Mesenchymal stem cell (in vitro differentiated cells and primary cell): ENCODE measurements at regions not wholly inside any gene's neighbourhood (a gene's known extent, or its start where the extent isn't known, plus 50 kb on each side); places are given as distances from the start of the nearest gene placed in this dataset.
A peak's percentile ranks its signal among the peaks of the same experiment; 100 is the strongest.

Source experiments
- DNase-seq: peaks from one replicate; pipeline ENCODE4 v3.0.0-alpha.2; 2013
- H2AFZ ChIP-seq: one replicate; pipeline ENCODE4 v1.6.1; 2013; ENCODE audit warnings: low read depth, mild to moderate bottlenecking, control low read depth, inconsistent platforms, low read length, moderate library complexity
- H2AK5ac ChIP-seq: 2 replicates; pipeline ENCODE4 v1.6.1; 2013; ENCODE audit warnings: low read length, moderate library complexity, mild to moderate bottlenecking, inconsistent platforms; ENCODE audit not compliant: severe bottlenecking
- H2BK120ac ChIP-seq: one replicate; pipeline ENCODE4 v1.6.1; 2013; ENCODE audit warnings: low read depth, mild to moderate bottlenecking, inconsistent platforms, low read length, moderate library complexity
- H2BK12ac ChIP-seq, 2 experiments: one replicate each; pipeline ENCODE4 v1.6.1; 2013; ENCODE audit warnings: inconsistent platforms in 2 of 2, low read length in 2 of 2, mild to moderate bottlenecking in 2 of 2, moderate library complexity in 2 of 2, control low read depth in 1 of 2
- H2BK15ac ChIP-seq: one replicate; pipeline ENCODE4 v1.6.1; 2013; ENCODE audit warnings: mild to moderate bottlenecking, low read depth, inconsistent platforms; ENCODE audit not compliant: poor library complexity, severe bottlenecking
- H2BK5ac ChIP-seq: 2 replicates; pipeline ENCODE4 v1.6.1; 2013; ENCODE audit warnings: low read depth, mild to moderate bottlenecking, low read length, control low read depth, inconsistent platforms; ENCODE audit not compliant: poor library complexity, severe bottlenecking
- H3K14ac ChIP-seq, 2 experiments: one replicate each; pipeline ENCODE4 v1.6.1; 2013; ENCODE audit warnings: inconsistent platforms in 2 of 2, low read length in 2 of 2, control low read depth in 1 of 2, mild to moderate bottlenecking in 1 of 2, moderate library complexity in 1 of 2
- H3K18ac ChIP-seq, 2 experiments: one replicate each; pipeline ENCODE4 v1.6.1; 2013; ENCODE audit warnings: inconsistent platforms in 2 of 2, low read length in 2 of 2, control low read depth in 1 of 2, low read depth in 1 of 2, mild to moderate bottlenecking in 1 of 2
- H3K23ac ChIP-seq, 2 experiments: one replicate each; pipeline ENCODE4 v1.6.1; 2013; ENCODE audit warnings: inconsistent platforms in 2 of 2, low read length in 2 of 2, mild to moderate bottlenecking in 2 of 2, moderate library complexity in 2 of 2, control low read depth in 1 of 2
- H3K27ac ChIP-seq: 2 replicates; pipeline ENCODE4 v1.5.1; 2013; ENCODE audit warnings: mild to moderate bottlenecking, moderate library complexity, low read length, control low read depth, inconsistent platforms; ENCODE audit not compliant: poor library complexity, severe bottlenecking
- H3K27me3 ChIP-seq, 2 experiments: 2 replicates each; pipeline versions ENCODE4 v1.6.1 to v1.7.0; 2013; ENCODE audit warnings: low read length in 2 of 2, mild to moderate bottlenecking in 2 of 2, moderate library complexity in 2 of 2, control low read depth in 1 of 2, inconsistent platforms in 1 of 2; ENCODE audit not compliant: control insufficient read depth in 1 of 2, insufficient read depth in 1 of 2
- H3K36me3 ChIP-seq, 2 experiments: 2 replicates each; pipeline versions ENCODE4 v1.6.1 to v1.7.0; 2013; ENCODE audit warnings: low read length in 2 of 2, control low read depth in 1 of 2, inconsistent platforms in 1 of 2, low read depth in 1 of 2, mild to moderate bottlenecking in 1 of 2; ENCODE audit not compliant: insufficient read depth in 2 of 2, control insufficient read depth in 1 of 2
- H3K4ac ChIP-seq, 2 experiments: one replicate each; pipeline ENCODE4 v1.6.1; 2013; ENCODE audit warnings: inconsistent platforms in 2 of 2, low read length in 2 of 2, mild to moderate bottlenecking in 2 of 2, moderate library complexity in 2 of 2, control low read depth in 1 of 2, low read depth in 1 of 2
- H3K4me1 ChIP-seq: 2 replicates; pipeline ENCODE4 v1.6.1; 2013; ENCODE audit warnings: low read depth, low read length, control low read depth; ENCODE audit not compliant: control insufficient read depth, insufficient read depth
- H3K4me2 ChIP-seq: 2 replicates; pipeline ENCODE4 v1.6.1; 2013; ENCODE audit warnings: low read length, mild to moderate bottlenecking, inconsistent platforms; ENCODE audit not compliant: poor library complexity, severe bottlenecking
- H3K4me3 ChIP-seq, 2 experiments: 2 replicates each; pipeline versions ENCODE4 v1.5.1 to v1.7.0; 2013; ENCODE audit warnings: low read length in 2 of 2, mild to moderate bottlenecking in 2 of 2, control low read depth in 1 of 2, low read depth in 1 of 2; ENCODE audit not compliant: insufficient read depth in 1 of 2
- H3K79me1 ChIP-seq: replicated peaks from 2 replicates; pipeline ENCODE4 v1.6.1; 2013; ENCODE audit warnings: mild to moderate bottlenecking, control low read depth, low read length, inconsistent platforms; ENCODE audit not compliant: poor library complexity, severe bottlenecking
- H3K9ac ChIP-seq: 2 replicates; pipeline ENCODE4 v1.7.0; 2013; ENCODE audit warnings: mild to moderate bottlenecking, low read length, moderate library complexity
- H3K9me3 ChIP-seq: 2 replicates; pipeline ENCODE4 v1.7.0; 2013; ENCODE audit warnings: mild to moderate bottlenecking, low read length; ENCODE audit not compliant: control insufficient read depth
- H4K8ac ChIP-seq: one replicate; pipeline ENCODE4 v1.6.1; 2013; ENCODE audit warnings: inconsistent platforms, mild to moderate bottlenecking, low read length, moderate library complexity
- H4K91ac ChIP-seq: one replicate; pipeline ENCODE4 v1.6.1; 2013; ENCODE audit warnings: mild to moderate bottlenecking, low read length, inconsistent platforms
- WGBS: methylation state at CpG from one replicate; pipeline ENCODE4 v1.1.7; 2013; ENCODE audit warnings: mixed read lengths; 5-methylcytosine and 5-hydroxymethylcytosine counted together

DNA sequence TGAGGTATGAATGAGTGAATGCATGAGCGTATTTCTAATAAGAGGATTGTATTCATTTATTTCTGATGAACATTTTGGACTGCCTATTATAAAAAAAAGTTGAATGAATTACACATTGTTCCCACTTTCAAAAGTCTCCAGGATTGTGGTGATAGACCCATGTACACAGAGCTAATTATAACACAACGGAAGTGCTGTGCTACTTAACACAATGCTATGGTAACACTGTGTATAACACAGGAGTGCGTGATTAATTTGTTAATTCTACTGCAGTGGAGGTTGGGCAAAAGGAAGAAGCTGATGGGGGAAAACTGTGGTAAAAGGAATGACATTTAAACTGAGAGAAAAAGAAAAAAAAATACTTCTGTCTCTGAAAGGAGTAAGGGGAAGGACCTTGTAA is 147.8 kb upstream of the MEF2C start:
- no peak overlapping the region for H3K27ac ChIP-seq
- no peaks in the 10 kb centered on the region for H3K79me1 ChIP-seq
- no peak overlapping the region for H2AFZ ChIP-seq
- no peaks in the 10 kb centered on the region for H3K4me1 ChIP-seq
- no peak overlapping the region for H4K8ac ChIP-seq
- H3K14ac ChIP-seq, result no peak overlapping the region
- H3K4ac ChIP-seq, result no peak overlapping the region
- H2AK5ac ChIP-seq, result no peak overlapping the region
- H3K23ac ChIP-seq, result no peak overlapping the region
- H3K4me3 ChIP-seq, result no peak overlapping the region
- no peaks in the 10 kb centered on the region for H3K36me3 ChIP-seq
- no peaks in the 10 kb centered on the region for H3K9me3 ChIP-seq
- no peak for DNase-seq
- WGBS, result 93% methylated on average over 2 of the region's 3 CpGs
- H3K4me2 ChIP-seq, result no peak overlapping the region
- H2BK15ac ChIP-seq, result no peak overlapping the region
- no peaks in the 10 kb centered on the region for H3K27me3 ChIP-seq
- H3K18ac ChIP-seq, result no peak overlapping the region
- H2BK12ac ChIP-seq, result no peak overlapping the region
- H2BK5ac ChIP-seq, result no peak overlapping the region
- H3K9ac ChIP-seq, result no peak overlapping the region
- H4K91ac ChIP-seq, result no peak overlapping the region
- H2BK120ac ChIP-seq, result no peak overlapping the region

DNA sequence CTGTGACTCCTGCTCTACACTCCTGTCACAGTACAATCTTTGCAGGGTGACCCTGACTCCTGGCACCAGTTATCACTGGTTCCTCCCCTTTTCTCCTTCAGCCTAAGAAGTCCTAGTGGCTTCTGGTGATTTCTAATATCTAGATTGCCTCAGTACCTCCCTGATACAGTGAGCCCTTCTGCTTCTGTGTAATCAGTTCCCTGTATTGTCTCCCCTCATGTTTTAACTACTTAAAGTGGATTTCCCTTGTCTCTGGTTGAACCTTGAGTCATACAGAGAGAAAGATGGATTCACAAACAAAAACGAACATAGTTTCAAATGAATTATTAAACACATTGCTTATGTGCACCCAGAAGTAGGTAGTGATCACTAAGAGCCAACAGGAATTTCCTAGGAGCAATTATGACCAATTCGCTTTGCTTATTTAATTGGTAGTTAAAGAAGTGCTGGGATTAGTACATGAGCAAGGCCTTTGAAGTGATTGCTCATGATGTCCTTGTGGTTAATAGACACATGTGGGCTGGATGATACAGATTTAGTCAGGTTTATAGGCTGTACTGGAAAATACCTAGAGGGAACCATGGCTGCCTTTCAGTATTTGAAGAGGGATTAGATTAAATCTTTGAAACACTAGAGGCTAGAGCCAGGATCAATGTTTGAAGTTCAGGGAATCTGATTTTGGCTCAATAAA is 145.8 kb upstream of the MEF2C start:
- H3K27ac ChIP-seq, result no peak overlapping the region
- no peak overlapping the region for H4K8ac ChIP-seq
- H2AFZ ChIP-seq, result no peak overlapping the region
- no peak overlapping the region for H3K9ac ChIP-seq
- H3K79me1 ChIP-seq, result no peaks in the 10 kb centered on the region
- H2BK5ac ChIP-seq, result no peak overlapping the region
- no peaks in the 10 kb centered on the region for H3K27me3 ChIP-seq
- H3K9me3 ChIP-seq, result no peaks in the 10 kb centered on the region
- no peak overlapping the region for H3K18ac ChIP-seq
- H2AK5ac ChIP-seq, result no peak overlapping the region
- DNase-seq, result peak; percentile 53
- H3K4me3 ChIP-seq, result no peak overlapping the region
- no peak overlapping the region for H4K91ac ChIP-seq
- H3K14ac ChIP-seq, result no peak overlapping the region
- no peak overlapping the region for H2BK15ac ChIP-seq
- H2BK12ac ChIP-seq, result no peak overlapping the region
- H3K4me2 ChIP-seq, result no peak overlapping the region
- H3K4me1 ChIP-seq, result no peaks in the 10 kb centered on the region
- 75% methylated on average over 1 of the region's 2 CpGs for WGBS
- H2BK120ac ChIP-seq, result no peak overlapping the region
- no peak overlapping the region for H3K23ac ChIP-seq
- no peaks in the 10 kb centered on the region for H3K36me3 ChIP-seq
- H3K4ac ChIP-seq, result no peak overlapping the region

DNA sequence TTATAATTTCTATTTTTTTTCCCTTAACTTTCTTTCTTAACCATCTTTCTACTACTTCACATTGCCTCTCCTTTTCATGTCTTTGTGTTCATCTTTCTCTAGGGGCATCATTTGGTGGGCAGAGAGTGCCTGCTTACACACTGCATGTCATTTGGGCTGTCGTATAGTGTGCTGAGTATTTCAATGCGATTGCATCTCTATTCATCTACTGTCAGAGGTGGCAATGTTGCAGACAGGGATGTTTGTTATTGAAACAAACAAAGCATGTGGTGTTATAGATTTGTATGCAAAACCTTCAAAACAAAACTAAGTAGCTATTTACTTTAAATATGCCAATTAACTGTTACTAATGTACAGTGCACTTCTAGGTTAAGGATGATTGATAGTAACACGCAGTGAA is 141.1 kb upstream of the MEF2C start:
- no peaks in the 10 kb centered on the region for H3K36me3 ChIP-seq
- no peak overlapping the region for H2AFZ ChIP-seq
- no peak overlapping the region for H2BK15ac ChIP-seq
- no peak overlapping the region for H3K4me3 ChIP-seq
- H3K27me3 ChIP-seq, result no peaks in the 10 kb centered on the region
- H3K79me1 ChIP-seq, result no peaks in the 10 kb centered on the region
- no peak overlapping the region for H3K4me2 ChIP-seq
- H2BK5ac ChIP-seq, result no peak overlapping the region
- H3K18ac ChIP-seq, result no peak overlapping the region
- no peak overlapping the region for H3K4ac ChIP-seq
- no peak overlapping the region for H2BK120ac ChIP-seq
- no peaks in the 10 kb centered on the region for H3K4me1 ChIP-seq
- H3K23ac ChIP-seq, result no peak overlapping the region
- no peak overlapping the region for H3K27ac ChIP-seq
- no peak overlapping the region for H2BK12ac ChIP-seq
- H3K9me3 ChIP-seq, result no peaks in the 10 kb centered on the region
- no peak overlapping the region for H4K8ac ChIP-seq
- 93% methylated on average over 2 of the region's 3 CpGs for WGBS
- H3K9ac ChIP-seq, result no peak overlapping the region
- H3K14ac ChIP-seq, result no peak overlapping the region
- H2AK5ac ChIP-seq, result no peak overlapping the region
- DNase-seq, result no peak
- no peak overlapping the region for H4K91ac ChIP-seq

DNA sequence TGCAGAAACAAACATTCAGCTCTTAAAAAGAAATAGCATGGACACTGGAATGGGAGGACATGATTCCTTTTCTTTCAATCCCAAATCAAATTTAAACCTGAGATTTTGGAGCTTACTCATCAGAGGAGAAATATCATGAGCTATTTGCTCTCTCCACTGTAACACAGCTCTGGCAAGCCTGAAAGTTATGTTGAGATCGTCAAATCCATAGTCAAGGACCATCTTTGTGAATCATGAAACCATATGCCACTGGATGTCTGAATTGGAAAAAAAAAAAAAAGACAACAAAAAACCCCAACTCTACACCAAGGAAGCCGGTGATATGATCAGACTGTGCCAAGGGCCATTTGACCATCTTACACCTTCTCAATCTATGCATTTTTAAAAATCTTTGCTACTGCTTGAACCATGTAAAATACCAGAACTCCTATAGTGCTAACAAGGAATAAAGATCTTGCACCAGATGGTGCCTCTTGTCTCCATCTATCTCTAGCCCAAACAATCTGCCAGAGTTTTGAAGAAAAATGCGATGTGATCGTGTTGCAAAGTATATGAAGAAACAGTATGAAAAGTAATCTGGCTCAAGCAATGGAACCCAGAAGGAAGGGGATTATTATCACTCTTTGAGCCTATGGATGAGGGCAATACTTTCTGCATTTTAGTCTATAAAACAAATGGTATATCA is 138.1 kb upstream of the MEF2C start:
- Histone ChIP-seq H3K4me2 (no peak overlapping the region), H3K4me1 (no peaks in the 10 kb centered on the region), H3K27me3 (no peaks in the 10 kb centered on the region), H4K8ac (no peak overlapping the region), H3K79me1 (no peaks in the 10 kb centered on the region), H3K23ac (no peak overlapping the region), H3K4me3 (no peak overlapping the region), H3K4ac (no peak overlapping the region), H4K91ac (no peak overlapping the region), H2BK15ac (no peak overlapping the region), H3K14ac (no peak overlapping the region), H2BK5ac (no peak overlapping the region), H2BK12ac (no peak overlapping the region), H2BK120ac (no peak overlapping the region), H3K18ac (no peak overlapping the region), H2AK5ac (no peak overlapping the region), H2AFZ (no peak overlapping the region), H3K27ac (no peak overlapping the region), H3K36me3 (no peaks in the 10 kb centered on the region), H3K9ac (no peak overlapping the region), H3K9me3 (no peaks in the 10 kb centered on the region)
- WGBS, result 97% methylated on average over 4 of the region's 4 CpGs
- no peak for DNase-seq
